AG04449 (cell line): ENCODE measurements at regions not wholly inside any gene's neighbourhood (a gene's known extent, or its start where the extent isn't known, plus 50 kb on each side); places are given as distances from the start of the nearest gene placed in this dataset.

Experiments used
- CTCF ChIA-PET: fragments of 350-600 bp; formaldehyde crosslinking; extraction: SDS; loops from one replicate; lab custom pipeline; 2021; ENCODE audit warnings: antibody characterized with exemption; lab: Yijun Ruan, JAX
- POLR2A ChIA-PET: fragments of 400-600, 350-600 bp; formaldehyde crosslinking; extraction: SDS; loops from one replicate; lab custom pipeline; 2020; ENCODE audit warnings: antibody characterized with exemption, inconsistent platforms; lab: Yijun Ruan, JAX
- DNase-seq: peaks from one replicate; pipeline ENCODE4 v3.0.0-alpha.2; 2010; ENCODE audit warnings: low read depth, low spot score
- H3K4me3 ChIP-seq: 2 replicates; pipeline ENCODE4 v1.5.1; 2011; ENCODE audit warnings: low read depth, mild to moderate bottlenecking, control low read depth, low read length
- TF ChIP-seq, protein P1 (sequence below): IDR thresholded peaks from one replicate; pipeline ENCODE4 v1.5.1; 2011; ENCODE audit warnings: mild to moderate bottlenecking, moderate library complexity, low read length, control low read depth, inconsistent platforms; ENCODE audit not compliant: insufficient read depth; ENCODE audit errors: missing control alignments

DNA sequence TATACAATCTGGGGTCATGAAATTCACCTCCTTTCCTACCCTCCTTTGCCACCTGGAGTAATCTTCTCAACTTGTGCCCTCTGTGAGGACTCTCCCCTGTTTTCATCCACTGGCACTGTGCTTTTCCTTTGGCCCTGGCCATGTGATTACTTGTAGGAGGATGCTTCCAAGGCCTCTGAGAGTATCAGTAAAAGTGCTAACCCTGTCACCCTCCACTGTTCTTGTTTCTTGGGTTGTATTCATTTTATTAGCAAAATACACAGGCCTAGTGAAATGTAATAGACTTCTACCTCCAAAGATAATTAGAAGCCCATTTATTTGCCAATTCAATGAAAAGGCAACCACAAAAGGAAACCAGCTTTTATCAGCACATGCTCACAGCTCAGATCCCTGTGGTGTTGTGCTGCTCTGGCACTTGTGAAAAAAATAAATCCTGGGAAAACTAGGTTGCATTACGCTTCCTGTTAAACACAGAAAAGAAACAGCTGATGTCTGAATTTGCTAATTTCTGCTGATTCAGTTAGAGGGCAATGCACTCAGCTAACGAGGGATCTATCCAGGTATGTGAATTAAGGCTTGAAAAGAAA lies 357.5 kb upstream of the ETAA1 start:
- TF ChIP-seq, protein P1, sequence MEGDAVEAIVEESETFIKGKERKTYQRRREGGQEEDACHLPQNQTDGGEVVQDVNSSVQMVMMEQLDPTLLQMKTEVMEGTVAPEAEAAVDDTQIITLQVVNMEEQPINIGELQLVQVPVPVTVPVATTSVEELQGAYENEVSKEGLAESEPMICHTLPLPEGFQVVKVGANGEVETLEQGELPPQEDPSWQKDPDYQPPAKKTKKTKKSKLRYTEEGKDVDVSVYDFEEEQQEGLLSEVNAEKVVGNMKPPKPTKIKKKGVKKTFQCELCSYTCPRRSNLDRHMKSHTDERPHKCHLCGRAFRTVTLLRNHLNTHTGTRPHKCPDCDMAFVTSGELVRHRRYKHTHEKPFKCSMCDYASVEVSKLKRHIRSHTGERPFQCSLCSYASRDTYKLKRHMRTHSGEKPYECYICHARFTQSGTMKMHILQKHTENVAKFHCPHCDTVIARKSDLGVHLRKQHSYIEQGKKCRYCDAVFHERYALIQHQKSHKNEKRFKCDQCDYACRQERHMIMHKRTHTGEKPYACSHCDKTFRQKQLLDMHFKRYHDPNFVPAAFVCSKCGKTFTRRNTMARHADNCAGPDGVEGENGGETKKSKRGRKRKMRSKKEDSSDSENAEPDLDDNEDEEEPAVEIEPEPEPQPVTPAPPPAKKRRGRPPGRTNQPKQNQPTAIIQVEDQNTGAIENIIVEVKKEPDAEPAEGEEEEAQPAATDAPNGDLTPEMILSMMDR, result no peak
- H3K4me3 ChIP-seq, result no peak overlapping the region
- ChIA-PET POLR2A (no interaction called here), CTCF (no interaction called here)
- DNase-seq, result no peak

DNA sequence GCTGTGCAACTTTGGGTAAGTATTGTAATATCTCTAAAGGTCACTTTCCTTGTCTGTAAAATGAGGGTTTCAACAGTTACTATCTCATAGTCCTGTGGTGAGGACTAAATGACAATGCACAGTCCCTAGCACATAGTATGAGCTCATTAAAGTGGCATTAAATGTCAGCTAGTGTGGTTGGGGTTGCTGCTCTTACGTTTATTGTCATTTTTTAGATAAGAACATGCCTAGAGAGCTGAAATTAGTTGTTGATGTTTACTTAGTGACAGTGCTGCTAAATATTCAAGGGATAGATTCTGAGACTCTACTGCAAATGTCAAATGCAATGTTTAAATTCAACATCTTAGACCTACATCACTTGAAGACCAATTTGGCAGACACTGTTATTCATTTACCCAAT lies 356.1 kb upstream of the ETAA1 start:
- DNase-seq, result no peak
- TF ChIP-seq, protein P1, result no peak
- H3K4me3 ChIP-seq, result no peak overlapping the region
- ChIA-PET POLR2A (no interaction called here), CTCF (no interaction called here)

GRCh38 chr2:67043781-67044478 lies 353.2 kb upstream of the ETAA1 start:
- ChIA-PET POLR2A (interaction anchor here (0.7 kb wide), 1 partner anchor 582 kb away, joined by 3 read pairs; no protein-coding TSS in a partner anchor), CTCF (no interaction called here)
- DNase-seq, result no peak
- H3K4me3 ChIP-seq, result no peak overlapping the region
- TF ChIP-seq, protein P1, result no peak

- no peak for DNase-seq
- TF ChIP-seq, protein P1, result no peak
- ChIA-PET CTCF (no interaction called here), POLR2A (no interaction called here)
- H3K4me3 ChIP-seq, result no peak overlapping the region
Measured at GRCh38 chr2:67046591-67046990, 350.5 kb upstream of the ETAA1 start.

- DNase-seq, result no peak
- TF ChIP-seq, protein P1, result no peak
- POLR2A ChIA-PET, result no interaction called here
- H3K4me3 ChIP-seq, result no peak overlapping the region
- CTCF ChIA-PET, result no interaction called here
Measured at GRCh38 chr2:67048314-67048713, 348.8 kb upstream of the ETAA1 start.

DNA sequence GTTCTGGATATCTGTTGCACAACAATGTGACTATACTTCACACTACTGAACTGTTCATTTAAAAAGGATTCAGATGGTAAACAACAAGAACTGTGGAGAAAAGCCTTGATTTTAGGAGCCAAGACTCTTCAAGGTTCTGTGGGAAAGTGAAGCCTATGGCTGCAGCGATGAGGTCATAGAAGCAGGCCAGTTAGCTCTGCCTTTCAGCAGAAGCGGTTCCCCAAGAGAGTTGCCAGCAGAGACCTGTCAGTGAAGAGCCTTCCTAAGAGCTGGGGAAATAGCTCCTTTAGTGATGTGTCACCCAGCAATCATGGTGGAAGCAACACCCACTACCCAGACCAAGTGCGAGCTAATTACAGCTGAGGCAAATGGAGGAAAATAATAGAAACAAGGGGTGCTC lies 346.5 kb upstream of the ETAA1 start:
- H3K4me3 ChIP-seq, result no peak overlapping the region
- ChIA-PET POLR2A (interaction anchor here (0.8 kb wide), 1 partner anchor 12 kb away, joined by 4 read pairs; no protein-coding TSS in a partner anchor), CTCF (no interaction called here)
- TF ChIP-seq, protein P1, result no peak
- no peak for DNase-seq
